Spleen (tissue), 7 donors: ENCODE measurements at regions not wholly inside any gene's neighbourhood (a gene's known extent, or its start where the extent isn't known, plus 50 kb on each side); places are given as distances from the start of the nearest gene placed in this dataset.

Experiments used
- CTCF ChIP-seq, 11 experiments: fragments of 200-600 bp in 7 of 11; fragments of 450-650 bp in 4 of 11; sonication (generic) in 4 of 11; IDR thresholded peaks in 8 of 11; conservative IDR thresholded peaks in 3 of 11; 1 replicate in 7 of 11; 2 replicates in 4 of 11; pipeline versions ENCODE4 v1.4.0 to v1.8.0; 2016 to 2021; ENCODE audit warnings: antibody characterized with exemption in 11 of 11, inconsistent platforms in 4 of 11, mild to moderate bottlenecking in 1 of 11
- POLR2AphosphoS5 ChIP-seq, 3 donors: sonication (generic); formaldehyde crosslinking; IDR thresholded peaks; one replicate each; pipeline ENCODE4 v1.5.1; 2017; ENCODE audit warnings: antibody characterized with exemption in 3 of 3
- donor health status: DM: no; HTN: no; CAD: no; lungs with moderate emphysema.
- donor health status: DM: no; HTN: no; CAD: no.
- donor health status: DM: no; HTN: no; CAD: no.

GRCh38 chr3:151559736-151560135, 98.9 kb upstream of the IGSF10 start:
- TF ChIP-seq CTCF (IDR thresholded peaks at IDR 0.05 in 8 of 11, conservative IDR thresholded peaks at IDR 0.05 in 3 of 11) (no peak), POLR2AphosphoS5 (IDR thresholded peaks at IDR 0.05) (no peak)
